ENCODE measurements at regions not wholly inside any gene's neighbourhood (a gene's known extent, or its start where the extent isn't known, plus 50 kb on each side); places are given as distances from the start of the nearest gene placed in this dataset.

DNA sequence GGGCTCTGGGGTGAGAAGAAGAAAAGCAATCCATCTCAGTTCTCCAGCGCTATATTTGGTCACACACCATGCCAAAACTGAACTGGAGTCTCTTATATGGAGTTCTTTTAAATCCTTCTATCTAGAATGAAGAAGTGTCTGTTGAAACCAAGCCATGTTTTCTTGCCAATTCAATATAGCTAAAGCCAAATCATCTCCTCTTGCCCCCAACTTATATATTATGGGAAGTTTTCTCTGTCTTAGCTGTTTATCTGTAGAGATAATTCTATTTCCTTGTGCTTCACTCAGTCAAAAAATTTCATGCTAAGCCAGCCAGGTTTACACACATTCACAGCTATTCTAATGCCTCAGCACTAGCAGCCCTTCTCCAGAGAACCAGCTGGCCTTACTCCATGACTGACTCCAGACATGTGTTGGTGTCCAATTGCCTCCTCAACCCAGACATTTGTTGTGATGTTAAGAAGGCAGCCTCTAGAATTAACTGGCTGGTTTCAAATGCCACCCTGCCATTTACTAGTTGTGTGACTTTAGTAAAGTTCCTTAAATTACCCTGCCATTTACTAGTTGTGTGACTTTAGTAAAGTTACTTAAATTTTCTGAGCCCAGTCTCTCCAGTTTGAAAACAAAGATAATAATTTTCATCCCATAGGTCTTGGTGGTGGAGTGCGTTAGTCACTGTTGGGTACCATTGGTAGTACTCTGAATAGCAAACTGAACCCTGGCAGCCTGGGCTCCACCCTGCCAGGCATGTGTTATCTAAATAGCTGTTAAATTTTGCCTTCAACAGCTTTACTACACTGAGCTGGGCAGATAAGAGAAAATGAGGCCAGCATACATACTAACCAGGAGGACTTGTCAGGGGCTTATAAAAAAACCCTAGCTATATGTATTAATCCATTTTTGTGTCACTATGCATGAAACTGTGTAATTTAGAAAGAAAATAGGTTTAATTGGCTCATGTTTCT, 525.1 kb downstream of the LMO7 start:
- no peaks in the 10 kb centered on the region for H3K4me1 ChIP-seq (ENCODE audit: control insufficient read depth in 4 of 4, insufficient read depth in 4 of 4, low read length in 3 of 4)
- no peak overlapping the region for H3K9ac ChIP-seq (ENCODE audit: low read depth in 1 of 2, low read length in 2 of 2)
- TF ChIP-seq SP1 (IDR thresholded peaks at IDR 0.05): no peak
- no peak for TF ChIP-seq TAF1 (conservative IDR thresholded peaks at IDR 0.05)
- TF ChIP-seq HNF4G (IDR thresholded peaks at IDR 0.05): no peak
- no peak for TF ChIP-seq GABPA (IDR thresholded peaks at IDR 0.05 in 1 of 2, conservative IDR thresholded peaks at IDR 0.05 in 1 of 2)
- no peak for TF ChIP-seq HNF4A (conservative IDR thresholded peaks at IDR 0.05)
- 43% methylated on average over 2 of the region's 2 CpGs for WGBS
- H3K27me3 ChIP-seq (ENCODE audit: control insufficient read depth in 4 of 4, insufficient read depth in 4 of 4, low read length in 3 of 4): no peaks in the 10 kb centered on the region
- H3K36me3 ChIP-seq (ENCODE audit: control insufficient read depth in 4 of 4, insufficient read depth in 3 of 4, low read depth in 1 of 4, low read length in 3 of 4): no peaks in the 10 kb centered on the region
- DNase-seq (ENCODE audit: low spot score): no peak
- H3K9me3 ChIP-seq (ENCODE audit: control insufficient read depth in 4 of 4, low read length in 3 of 4): no peaks in the 10 kb centered on the region
- H3K4me3 ChIP-seq (ENCODE audit: low read depth in 1 of 3, low read length in 3 of 3): no peak overlapping the region
- no peak overlapping the region for H3K27ac ChIP-seq (ENCODE audit: low read depth in 1 of 2, low read length in 2 of 2)

DNA sequence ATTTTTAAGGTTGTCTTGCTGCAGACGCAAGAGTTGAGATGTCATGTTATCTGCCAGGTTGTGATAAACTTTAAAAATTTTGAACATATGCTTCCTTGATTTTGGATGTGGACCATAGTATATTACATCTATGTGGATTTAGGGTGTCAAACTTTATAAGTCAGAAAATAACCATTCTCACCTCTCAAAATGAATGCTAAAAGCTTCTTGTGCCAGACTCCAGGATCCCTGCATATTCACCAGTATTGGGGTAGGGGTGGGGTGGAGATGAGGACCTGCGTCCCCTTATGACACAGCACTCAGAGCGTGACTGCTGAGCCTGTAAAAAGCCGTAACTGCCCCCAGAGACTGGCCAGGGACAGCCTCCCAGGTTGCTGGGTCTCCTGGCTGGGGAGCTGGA, 524.4 kb downstream of the LMO7 start:
- Histone ChIP-seq H3K9me3 (ENCODE audit: control insufficient read depth in 4 of 4, low read length in 3 of 4) (no peaks in the 10 kb centered on the region), H3K27me3 (ENCODE audit: control insufficient read depth in 4 of 4, insufficient read depth in 4 of 4, low read length in 3 of 4) (peaks cover 0 to 2% (median 0%) of the 10 kb centered on the region in 4 donors), H3K4me1 (ENCODE audit: control insufficient read depth in 4 of 4, insufficient read depth in 4 of 4, low read length in 3 of 4) (no peaks in the 10 kb centered on the region), H3K4me3 (ENCODE audit: low read depth in 1 of 3, low read length in 3 of 3) (no peak overlapping the region), H3K36me3 (ENCODE audit: control insufficient read depth in 4 of 4, insufficient read depth in 3 of 4, low read depth in 1 of 4, low read length in 3 of 4) (no peaks in the 10 kb centered on the region), H3K27ac (ENCODE audit: low read depth in 1 of 2, low read length in 2 of 2) (no peak overlapping the region), H3K9ac (ENCODE audit: low read depth in 1 of 2, low read length in 2 of 2) (no peak overlapping the region)
- TF ChIP-seq HNF4G (IDR thresholded peaks at IDR 0.05): no peak
- TF ChIP-seq ZBTB33 (IDR thresholded peaks at IDR 0.05): no peak
- TF ChIP-seq SP1 (IDR thresholded peaks at IDR 0.05): no peak
- no peak for TF ChIP-seq FOXA2 (IDR thresholded peaks at IDR 0.05)
- TF ChIP-seq GABPA (IDR thresholded peaks at IDR 0.05 in 1 of 2, conservative IDR thresholded peaks at IDR 0.05 in 1 of 2): no peak
- no peak for TF ChIP-seq HNF4A (conservative IDR thresholded peaks at IDR 0.05)
- no peak for TF ChIP-seq RXRA (IDR thresholded peaks at IDR 0.05)
- no peak for TF ChIP-seq FOXA1 (IDR thresholded peaks at IDR 0.05)
- TF ChIP-seq, protein P1, sequence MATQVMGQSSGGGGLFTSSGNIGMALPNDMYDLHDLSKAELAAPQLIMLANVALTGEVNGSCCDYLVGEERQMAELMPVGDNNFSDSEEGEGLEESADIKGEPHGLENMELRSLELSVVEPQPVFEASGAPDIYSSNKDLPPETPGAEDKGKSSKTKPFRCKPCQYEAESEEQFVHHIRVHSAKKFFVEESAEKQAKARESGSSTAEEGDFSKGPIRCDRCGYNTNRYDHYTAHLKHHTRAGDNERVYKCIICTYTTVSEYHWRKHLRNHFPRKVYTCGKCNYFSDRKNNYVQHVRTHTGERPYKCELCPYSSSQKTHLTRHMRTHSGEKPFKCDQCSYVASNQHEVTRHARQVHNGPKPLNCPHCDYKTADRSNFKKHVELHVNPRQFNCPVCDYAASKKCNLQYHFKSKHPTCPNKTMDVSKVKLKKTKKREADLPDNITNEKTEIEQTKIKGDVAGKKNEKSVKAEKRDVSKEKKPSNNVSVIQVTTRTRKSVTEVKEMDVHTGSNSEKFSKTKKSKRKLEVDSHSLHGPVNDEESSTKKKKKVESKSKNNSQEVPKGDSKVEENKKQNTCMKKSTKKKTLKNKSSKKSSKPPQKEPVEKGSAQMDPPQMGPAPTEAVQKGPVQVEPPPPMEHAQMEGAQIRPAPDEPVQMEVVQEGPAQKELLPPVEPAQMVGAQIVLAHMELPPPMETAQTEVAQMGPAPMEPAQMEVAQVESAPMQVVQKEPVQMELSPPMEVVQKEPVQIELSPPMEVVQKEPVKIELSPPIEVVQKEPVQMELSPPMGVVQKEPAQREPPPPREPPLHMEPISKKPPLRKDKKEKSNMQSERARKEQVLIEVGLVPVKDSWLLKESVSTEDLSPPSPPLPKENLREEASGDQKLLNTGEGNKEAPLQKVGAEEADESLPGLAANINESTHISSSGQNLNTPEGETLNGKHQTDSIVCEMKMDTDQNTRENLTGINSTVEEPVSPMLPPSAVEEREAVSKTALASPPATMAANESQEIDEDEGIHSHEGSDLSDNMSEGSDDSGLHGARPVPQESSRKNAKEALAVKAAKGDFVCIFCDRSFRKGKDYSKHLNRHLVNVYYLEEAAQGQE (IDR thresholded peaks at IDR 0.05): no peak
- TF ChIP-seq TAF1 (conservative IDR thresholded peaks at IDR 0.05): no peak
- no peak for TF ChIP-seq NR2F2 (IDR thresholded peaks at IDR 0.05)
- TF ChIP-seq, protein P2, sequence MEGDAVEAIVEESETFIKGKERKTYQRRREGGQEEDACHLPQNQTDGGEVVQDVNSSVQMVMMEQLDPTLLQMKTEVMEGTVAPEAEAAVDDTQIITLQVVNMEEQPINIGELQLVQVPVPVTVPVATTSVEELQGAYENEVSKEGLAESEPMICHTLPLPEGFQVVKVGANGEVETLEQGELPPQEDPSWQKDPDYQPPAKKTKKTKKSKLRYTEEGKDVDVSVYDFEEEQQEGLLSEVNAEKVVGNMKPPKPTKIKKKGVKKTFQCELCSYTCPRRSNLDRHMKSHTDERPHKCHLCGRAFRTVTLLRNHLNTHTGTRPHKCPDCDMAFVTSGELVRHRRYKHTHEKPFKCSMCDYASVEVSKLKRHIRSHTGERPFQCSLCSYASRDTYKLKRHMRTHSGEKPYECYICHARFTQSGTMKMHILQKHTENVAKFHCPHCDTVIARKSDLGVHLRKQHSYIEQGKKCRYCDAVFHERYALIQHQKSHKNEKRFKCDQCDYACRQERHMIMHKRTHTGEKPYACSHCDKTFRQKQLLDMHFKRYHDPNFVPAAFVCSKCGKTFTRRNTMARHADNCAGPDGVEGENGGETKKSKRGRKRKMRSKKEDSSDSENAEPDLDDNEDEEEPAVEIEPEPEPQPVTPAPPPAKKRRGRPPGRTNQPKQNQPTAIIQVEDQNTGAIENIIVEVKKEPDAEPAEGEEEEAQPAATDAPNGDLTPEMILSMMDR (IDR thresholded peaks at IDR 0.05; ENCODE audit: low read depth, low read length, missing input control): no peak
- no peak for TF ChIP-seq YY1 (IDR thresholded peaks at IDR 0.05)
- TF ChIP-seq RAD21 (IDR thresholded peaks at IDR 0.05): no peak
- TF ChIP-seq ATF3 (IDR thresholded peaks at IDR 0.05): no peak
- TF ChIP-seq MAX (IDR thresholded peaks at IDR 0.05): no peak
- no peak for TF ChIP-seq JUND (IDR thresholded peaks at IDR 0.05)
- no peak for TF ChIP-seq EGR1 (IDR thresholded peaks at IDR 0.05; ENCODE audit: low read depth in 2 of 2)
- 75% methylated on average over 4 of the region's 4 CpGs for WGBS
- DNase-seq (ENCODE audit: low spot score): no peak

Data from liver (tissue), 8 donors.